GM19438 (cell line): ENCODE measurements at regions not wholly inside any gene's neighbourhood (a gene's known extent, or its start where the extent isn't known, plus 50 kb on each side); places are given as distances from the start of the nearest gene placed in this dataset.
"Not testable (repeated sequence)": the region's sequence is repeated elsewhere in the genome, so short reads cannot be mapped to it uniquely, and the experiment has no call there.

Experiments
- ATAC-seq: cut with Tn5 transposase; IDR thresholded peaks from one replicate; pipeline ENCODE4 v1.9.1; 2021; ENCODE audit warnings: low read depth; ENCODE audit not compliant: unreplicated experiment

DNA sequence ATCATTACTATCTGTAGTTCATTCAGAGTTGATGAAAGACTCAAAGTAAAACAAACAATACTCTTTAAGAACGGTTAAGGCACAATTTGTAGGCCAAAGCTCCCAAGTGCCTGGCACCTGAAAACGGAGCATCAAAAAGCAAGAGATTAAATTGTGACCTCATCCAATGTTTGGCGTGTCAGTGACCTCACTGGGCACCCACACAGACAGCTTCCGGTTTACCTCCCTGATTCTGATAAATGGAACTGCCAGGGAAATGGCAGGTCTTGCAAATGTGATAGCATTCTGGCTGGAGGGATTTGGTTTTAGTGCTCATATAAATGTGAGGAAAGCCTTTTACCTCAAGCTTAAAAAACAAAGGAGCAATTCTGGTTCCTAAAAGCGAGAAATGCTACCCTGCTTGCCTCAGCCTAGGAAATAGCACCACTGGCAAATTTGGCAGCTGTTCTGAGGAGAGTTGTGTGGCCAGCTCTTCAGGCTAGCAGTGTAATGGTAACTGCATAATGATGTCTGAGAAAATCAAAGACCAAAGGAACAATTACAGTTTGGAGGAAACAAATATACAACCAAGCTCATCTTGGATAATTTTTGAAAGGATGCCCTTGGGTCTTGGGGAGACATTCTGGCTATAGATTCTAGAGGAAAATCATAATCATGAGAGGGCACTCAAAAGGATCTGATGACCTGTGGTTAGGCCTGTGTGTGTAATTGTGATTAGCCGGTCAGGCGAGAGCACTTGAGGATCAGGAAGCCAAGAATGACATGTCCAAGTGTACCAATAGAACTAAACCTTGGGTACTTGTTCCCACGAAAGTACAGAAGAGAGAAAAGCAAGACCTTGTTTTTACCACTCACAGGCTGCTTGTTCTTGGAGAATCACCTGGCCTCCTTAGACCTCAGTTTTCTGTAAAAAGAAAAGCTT, 174.3 kb downstream of the TFAP2B start:
- ATAC-seq = no peak

DNA sequence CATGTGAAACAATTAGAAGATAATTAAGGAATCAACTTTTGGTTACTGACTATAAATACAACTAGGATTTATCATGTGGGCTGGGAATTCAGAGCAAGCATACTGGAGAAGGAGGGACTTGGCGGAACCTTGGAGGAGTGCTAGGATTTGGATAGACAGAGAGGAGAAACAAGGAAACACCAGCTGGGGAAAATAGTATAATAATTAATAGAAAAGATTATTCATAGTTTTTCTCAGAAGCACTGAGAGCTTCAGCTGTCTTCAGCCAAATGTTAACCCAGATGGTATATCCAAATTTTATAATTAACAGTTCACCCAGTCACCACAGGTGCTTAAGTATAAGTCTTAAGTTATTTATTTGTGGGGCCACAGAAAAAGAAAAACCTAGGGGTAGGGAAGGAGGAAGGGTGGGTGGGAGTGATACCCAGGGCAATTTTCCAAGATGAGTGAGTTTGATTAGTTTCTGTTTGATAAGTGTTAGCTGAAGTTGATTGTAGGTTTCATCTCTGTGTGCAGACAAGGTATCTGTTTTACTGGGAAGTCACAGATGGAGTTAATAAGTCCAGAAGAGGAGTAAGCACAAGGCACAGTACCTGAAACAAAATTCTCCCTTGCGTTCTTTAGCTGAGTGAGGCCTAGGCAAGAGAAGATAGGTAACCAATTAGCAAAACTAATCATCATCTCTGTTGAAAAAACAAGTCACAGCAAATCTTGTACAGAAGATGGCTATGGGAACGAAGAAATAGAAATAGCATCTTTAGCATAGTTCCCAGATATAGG, 175.5 kb downstream of the TFAP2B start:
- no peak for ATAC-seq

GRCh38 chr6:50995036-50995435, 176.4 kb downstream of the TFAP2B start:
- ATAC-seq = no peak

GRCh38 chr6:50998905-50999304, 180.2 kb downstream of the TFAP2B start:
- no peak for ATAC-seq

DNA sequence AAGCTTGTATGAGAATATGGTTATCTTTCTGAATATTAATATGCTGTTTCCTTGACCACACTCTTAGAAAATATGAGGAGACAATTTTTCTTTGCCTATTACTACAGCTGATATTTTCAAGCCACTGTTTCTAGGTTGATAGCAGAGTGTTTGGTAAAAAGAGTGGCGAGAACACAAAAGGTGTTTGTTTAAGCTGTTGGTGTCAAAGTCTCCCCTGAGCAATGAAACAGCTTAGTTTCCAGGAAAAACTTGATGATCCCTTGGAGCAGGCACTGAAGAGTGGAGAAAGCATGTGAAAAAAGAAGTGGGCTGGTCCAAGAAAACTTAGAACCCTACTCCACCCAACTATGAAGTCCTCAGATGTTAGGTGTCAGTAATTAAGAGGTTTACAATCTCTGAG, 182.7 kb downstream of the TFAP2B start:
- no peak for ATAC-seq

GRCh38 chr6:51004380-51004779, 185.7 kb downstream of the TFAP2B start:
- ATAC-seq = no peak

- ATAC-seq = no peak
These were observed 187.1 kb downstream of the TFAP2B start for GRCh38 chr6:51005779-51006178.

DNA sequence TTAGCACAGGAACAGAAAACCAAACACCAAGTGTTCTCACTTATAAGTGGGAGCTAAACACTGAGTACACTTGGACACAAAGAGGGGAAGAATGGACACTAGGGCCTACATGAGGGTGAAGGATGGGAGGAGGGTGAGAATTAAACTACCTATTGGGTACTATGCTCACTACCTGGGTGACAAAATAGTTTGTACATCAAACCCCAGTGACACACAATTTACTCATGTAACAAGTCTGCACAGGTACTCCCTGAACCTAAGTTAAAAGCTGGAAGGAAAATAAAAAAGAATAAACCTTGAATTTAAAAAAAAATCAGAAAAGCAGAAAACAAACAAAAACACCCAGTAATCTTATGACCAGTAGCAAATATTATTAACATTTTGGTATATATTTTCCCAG, 188.6 kb downstream of the TFAP2B start:
- no peak for ATAC-seq

DNA sequence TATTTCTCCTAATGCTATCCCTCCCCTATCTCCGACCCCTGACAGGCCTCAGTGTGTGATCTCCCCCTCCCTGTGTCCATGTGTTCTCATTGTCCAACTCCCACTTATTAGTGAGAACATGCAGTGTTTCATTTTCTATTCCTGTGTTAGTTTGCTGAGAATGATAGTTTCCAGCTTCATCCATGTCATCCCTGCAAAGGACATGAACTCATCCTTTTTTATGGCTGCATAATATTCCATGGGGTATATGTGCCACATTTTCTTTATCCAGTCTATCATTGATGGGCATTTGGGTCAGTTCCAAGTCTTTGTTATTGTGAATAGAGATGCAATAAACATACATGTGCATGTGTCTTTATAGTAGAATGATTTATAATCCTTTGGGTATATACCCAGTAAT, 190.0 kb downstream of the TFAP2B start:
- not testable (repeated sequence) for ATAC-seq

GRCh38 chr6:51013376-51013775, 194.7 kb downstream of the TFAP2B start:
- no peak for ATAC-seq

GRCh38 chr6:51015394-51015793, 196.7 kb downstream of the TFAP2B start:
- no peak for ATAC-seq

- no peak for ATAC-seq
These were observed 197.8 kb downstream of the TFAP2B start for GRCh38 chr6:51016489-51016888.

DNA sequence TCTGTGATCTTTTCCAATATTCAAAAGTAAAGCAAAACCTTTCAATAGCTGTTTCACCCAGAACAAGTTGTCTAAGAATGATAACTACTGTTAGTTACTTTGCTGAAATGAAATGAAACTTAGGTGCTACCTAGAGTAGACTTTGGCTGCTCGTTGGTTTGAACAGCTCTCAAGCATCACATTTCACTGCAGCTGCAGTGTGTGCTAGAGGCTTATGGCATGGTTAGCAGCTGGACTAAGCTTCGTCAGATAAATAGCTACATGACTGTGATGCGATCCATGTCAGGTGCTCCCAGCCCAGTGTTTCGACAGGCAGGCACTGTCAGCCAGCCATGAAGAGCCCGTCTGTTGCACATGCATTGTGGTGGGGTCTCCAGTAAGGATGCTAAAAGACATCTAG, 201.1 kb downstream of the TFAP2B start:
- no peak for ATAC-seq

DNA sequence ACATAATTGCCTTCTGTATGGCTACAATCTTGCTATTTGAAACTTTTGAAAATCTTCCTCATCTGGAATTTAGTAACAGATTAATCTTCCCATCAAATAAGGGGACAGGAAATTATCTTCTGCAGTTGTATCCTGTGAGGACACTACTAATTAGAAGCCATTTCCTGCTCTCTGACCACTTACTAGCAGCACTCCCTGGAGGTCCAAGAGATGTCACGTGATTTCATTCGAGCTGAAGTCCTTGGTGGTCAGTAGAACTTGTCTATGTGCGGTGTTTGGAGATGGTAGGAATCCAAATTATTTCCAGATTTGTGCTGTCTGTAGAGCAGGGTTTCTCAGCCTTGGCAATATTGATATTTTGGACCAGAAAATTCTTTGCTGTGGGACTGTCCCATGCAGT, 202.5 kb downstream of the TFAP2B start:
- ATAC-seq = no peak

DNA sequence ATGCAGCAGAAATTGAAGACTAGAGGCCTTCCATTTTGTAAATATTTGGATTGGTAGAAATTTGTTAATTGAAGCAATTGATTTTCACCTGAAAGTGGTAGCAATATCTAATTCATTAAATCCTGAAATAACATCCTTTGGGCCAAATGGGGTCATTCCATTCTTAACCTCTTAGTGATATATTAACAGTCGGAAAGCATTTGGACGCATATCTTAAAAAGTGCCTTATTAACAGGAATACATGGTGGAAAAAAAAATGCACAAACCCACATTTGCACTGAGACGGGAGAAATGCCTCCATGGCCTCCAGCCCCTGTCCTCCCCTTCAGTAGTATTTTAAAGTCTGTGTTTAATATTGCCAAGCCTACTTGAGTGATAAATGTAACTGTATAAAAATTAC, 205.5 kb downstream of the TFAP2B start:
- ATAC-seq = no peak

DNA sequence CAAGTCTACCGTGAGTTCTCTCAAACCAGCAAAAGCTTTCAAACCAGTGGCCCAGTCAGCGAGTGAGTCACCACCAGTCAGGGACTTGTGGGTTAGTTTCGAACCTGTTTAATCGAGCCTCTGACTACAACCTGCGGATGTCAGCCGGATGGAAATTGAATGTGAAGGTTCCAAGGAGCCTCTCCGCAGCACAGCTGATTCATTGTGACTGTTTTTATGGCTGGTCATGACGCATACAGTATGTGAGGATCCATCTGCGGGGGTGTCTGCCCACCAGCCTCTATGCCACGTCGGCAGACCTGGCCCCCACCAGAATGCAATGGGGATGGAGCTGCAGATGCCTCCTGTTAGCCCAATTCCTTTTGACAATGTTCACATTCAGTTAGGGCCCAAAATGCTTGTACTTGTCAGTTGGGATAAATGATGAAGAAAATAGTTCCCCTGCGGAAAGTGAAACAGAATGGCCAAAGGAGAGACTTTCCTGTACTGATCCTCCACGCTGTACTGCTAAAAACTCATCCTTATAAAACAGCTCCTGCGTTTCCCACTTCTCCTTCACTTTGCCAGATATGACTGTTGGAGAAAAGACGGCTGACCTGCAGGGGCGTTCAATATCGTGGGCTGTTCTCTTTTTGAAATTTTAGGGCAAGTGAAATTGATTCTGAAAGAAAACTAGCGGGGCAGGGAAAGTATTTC, 206.6 kb downstream of the TFAP2B start:
- no peak for ATAC-seq

- no peak for ATAC-seq
These were observed 208.8 kb downstream of the TFAP2B start for GRCh38 chr6:51027283-51028065.

GRCh38 chr6:51028276-51028675, 209.6 kb downstream of the TFAP2B start:
- ATAC-seq = no peak

DNA sequence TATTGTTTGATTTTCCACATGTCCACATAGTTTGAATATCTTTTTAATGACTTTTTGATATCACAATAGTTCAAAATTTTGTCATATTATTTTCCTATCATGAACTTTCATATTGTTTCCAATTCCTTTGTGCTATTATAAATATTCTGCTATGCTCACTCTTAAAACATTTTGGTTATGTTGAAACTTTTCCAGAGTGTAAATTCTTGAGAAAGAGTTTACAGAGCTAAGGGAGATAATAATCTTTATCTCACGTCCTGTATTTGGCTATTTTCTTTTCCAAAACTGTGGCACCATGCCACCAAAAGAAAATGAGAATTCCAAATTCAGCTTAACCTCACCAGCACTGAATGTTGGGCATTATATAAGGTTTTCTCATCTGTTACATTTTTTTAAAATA, 210.9 kb downstream of the TFAP2B start:
- no peak for ATAC-seq

DNA sequence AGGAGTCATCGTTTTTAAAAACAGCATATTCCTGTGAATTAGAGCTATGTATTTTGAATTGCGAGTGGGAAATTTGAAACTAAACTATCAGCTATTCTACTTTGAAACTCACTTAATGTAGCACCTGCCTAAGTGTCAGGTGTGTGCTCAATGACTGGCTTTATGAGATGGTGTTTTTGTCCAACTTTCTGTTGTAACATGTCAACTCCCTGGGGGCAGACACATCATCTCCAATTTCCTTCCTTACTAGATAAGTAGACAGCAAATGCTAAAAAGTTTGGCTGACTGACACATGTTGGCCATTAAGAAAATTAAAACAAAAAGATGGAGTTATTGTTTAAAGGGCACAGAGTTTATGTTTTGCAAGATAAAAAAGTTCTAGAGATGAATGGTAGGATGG, 226.9 kb downstream of the TFAP2B start:
- ATAC-seq = no peak
